Cerebellar cortex (tissue), 1 donor: ENCODE measurements at regions not wholly inside any gene's neighbourhood (a gene's known extent, or its start where the extent isn't known, plus 50 kb on each side); places are given as distances from the start of the nearest gene placed in this dataset.
"Not testable (repeated sequence)": the region's sequence is repeated elsewhere in the genome, so short reads cannot be mapped to it uniquely, and the experiment has no call there.

Experiments used
- DNase-seq: peaks from one replicate; pipeline ENCODE4 v3.0.0-alpha.2; 2015; ENCODE audit warnings: low spot score

DNA sequence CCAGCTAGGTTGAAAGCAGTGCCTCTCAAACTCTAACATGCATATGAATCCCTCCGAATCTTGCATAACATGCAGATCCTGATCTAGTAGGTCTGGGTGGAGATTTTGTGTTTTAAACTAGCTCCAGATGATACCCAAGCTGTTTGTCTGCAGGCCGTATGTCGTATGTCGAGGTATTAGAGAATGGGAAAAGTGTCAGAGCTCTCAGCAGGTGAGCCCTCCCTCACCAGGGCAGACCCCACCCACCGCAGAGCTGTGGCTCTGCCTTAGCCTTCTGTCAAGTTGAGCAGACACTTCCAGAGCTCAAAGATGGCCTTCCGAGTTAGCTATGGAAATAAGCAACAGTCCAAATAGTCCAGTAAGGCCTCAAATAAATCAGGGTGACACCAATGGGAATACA is 83.2 kb upstream of the MAP3K1 start:
- no peak for DNase-seq

DNA sequence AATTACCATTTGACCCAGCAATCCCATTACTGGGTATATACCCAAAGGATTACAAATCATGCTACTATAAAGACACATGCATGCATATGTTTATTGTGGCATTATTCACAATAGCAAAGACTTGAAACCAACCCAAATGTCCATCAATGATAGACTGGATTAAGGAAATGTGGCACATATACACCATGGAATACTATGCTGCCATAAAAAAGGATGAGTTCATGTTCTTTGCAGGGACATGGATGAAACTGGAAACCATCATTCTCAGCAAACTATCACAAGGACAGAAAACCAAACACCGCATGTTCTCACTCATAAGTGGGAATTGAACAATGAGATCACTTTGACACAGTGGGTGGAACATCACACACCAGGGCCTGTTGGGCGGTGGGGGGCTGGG is 83.9 kb upstream of the MAP3K1 start:
- DNase-seq: not testable (repeated sequence)

DNA sequence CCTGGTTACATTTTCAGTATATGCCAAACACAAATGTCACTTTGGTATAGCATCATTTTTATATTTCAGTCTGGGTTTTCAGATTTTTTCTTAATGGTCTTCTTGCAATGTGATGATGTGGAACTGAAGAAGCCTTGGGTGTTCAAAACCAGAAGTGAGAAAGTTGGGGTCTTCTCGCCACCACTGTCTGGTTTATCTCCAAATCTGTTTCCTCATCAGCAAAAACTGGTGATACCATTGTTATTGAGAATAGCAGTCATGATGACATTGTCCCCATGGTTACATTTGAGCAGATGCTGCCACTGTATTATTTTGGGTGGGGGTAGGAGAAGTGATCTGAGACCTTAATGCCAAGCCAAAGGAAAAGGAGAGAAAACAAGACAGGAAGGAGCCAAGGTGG is 85.9 kb upstream of the MAP3K1 start:
- no peak for DNase-seq

DNA sequence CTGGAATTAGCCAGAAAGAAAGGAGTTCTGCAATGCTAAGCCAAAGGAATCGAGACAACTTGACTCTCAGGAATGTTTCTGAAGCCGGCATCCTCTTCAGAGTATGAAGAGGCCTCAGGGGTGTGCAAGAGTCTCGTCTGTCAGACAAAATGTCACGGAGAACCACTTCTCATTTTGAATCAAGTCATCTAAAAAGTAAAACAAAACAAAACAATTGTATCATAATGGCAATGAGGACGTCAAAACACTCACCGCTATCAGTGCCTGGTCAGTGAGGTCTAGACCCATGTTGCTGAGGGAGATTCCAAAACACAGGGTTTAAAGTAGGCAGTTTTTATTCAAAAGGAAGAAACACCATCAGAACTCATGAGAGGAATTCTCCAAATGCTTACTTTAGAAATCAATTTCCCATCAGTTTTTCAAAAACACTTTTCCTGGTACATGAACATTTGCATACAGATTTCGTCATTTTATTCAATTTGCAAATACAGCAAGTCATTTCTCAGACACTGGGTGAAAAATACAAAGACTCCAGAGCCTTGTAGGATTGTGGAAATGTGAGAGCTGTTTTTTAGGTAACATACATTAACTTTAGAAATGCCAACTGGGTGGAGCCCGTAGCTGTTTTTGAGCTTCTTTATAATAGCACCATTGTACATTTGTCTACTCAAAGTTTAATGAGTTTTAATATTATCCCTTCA is 89.5 kb upstream of the MAP3K1 start:
- DNase-seq: no peak

DNA sequence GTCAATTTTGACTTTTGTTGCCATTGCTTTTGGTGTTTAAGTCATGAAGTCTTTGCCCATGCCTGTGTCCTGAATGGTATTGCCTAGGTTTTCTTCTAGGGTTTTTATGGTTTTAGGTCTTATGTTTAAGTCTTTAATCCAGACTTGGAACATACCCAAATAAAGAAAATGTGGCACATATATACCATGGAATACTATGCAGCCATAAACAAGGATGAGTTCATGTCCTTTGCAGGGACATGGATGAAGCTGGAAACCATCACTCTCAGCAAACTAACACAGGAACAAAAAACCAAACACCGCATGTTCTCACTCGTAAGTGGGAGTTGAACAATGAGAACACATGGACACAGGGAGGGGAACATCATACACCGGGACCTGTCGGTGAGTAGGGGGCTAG is 90.5 kb upstream of the MAP3K1 start:
- DNase-seq: not testable (repeated sequence)

DNA sequence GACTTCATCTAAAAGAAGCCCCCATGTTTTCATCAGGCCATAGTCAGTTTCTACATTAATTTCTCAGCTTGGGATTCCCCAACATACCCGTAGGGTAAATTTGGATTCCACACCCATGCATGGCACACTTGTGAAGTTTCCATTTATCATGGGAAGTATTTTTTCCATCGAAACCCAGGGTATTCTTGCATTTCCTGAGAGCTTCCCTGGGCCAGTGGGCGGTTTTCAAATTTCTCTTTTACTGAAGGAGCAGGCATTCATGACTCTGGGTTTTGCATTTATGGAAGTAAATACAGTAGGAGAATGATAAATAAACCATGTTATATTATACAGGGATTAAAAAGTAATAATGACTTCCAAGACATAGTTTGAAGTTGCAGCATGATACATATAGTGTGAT is 93.0 kb upstream of the MAP3K1 start:
- no peak for DNase-seq

DNA sequence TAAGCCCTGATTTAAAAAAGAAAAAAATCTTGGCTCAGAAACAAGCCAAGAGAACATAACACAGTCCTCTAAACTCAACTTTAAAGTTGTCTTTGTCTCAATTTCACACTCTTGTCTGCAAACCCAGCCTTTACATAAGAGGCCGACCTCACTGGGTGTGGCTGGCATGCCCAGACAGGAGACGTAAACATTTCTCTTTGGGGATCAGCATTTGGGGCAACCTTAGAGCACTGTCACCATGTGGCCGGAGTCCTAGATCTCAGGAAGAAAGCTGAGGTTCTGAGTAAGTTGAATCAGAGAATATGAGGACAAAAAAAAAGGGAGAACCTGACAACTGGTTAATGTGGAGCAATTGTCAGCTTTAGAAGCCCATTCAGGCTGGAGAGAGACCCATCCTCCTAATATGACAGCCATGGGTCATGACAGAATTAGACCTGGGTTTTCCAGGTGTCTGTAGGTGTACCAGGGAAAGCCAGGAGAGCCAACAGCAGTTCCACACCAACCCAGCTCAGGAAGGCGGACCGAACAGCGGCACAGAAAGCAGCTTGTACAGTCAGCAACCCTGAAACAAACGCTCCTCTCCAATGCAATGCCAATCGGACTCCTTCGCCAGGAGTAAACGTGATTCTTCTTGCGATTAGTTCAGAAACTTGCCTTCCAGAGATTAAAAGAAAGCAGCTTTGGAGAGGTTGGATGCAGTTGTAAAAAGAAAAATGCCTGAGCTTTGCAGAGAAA is 97.9 kb upstream of the MAP3K1 start:
- DNase-seq: no peak

DNA sequence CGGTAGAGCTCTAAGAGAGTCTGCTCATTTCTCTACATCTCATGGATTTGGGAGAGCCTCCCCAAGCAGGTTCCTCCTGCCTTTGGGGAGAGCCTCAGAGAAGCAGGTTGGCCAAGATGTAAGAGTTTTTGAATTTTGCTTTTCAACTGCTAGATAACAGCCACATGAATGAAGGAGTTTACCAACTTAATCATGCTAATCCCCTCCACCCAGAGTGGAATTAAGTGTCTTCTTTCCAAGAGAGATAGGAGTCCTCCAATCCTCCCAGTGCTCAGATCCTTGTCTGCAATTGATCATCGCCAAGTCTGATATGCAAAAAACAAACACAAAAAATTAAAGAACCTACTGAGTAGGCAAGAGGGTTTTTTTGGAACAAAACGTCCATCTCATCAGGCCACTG is 99.4 kb upstream of the MAP3K1 start:
- DNase-seq: no peak

DNA sequence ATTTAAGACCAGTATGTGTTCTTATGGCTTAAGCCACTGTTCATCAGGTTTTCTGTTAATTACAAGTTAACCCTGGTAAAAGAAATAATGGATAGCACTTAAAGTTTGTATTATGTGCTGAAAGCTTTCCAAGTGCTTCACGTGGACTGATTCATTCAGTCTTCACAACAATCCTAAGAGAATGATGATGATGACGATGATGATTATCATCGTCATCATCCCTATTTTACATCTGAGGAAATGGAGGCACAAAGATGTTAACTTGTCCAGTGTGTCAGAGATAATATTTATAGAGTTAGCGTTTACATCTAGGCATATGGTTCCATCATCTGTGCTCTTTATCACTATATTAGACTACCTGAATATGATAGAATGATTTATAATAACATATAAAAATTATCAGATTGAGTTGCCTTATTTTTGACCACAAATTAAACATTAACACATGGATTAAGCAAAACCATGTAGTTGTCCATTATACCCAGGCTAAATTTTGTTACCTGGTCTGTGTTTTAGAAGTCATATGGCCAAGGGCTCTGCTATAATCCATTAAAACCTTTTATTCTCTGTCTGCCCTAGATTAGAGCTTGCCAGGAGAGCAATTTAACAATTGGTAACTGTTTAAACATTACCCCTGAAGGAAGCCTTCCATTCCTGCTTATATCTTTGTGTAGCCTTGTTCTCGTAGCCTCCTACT is 102.3 kb upstream of the MAP3K1 start:
- no peak for DNase-seq

DNA sequence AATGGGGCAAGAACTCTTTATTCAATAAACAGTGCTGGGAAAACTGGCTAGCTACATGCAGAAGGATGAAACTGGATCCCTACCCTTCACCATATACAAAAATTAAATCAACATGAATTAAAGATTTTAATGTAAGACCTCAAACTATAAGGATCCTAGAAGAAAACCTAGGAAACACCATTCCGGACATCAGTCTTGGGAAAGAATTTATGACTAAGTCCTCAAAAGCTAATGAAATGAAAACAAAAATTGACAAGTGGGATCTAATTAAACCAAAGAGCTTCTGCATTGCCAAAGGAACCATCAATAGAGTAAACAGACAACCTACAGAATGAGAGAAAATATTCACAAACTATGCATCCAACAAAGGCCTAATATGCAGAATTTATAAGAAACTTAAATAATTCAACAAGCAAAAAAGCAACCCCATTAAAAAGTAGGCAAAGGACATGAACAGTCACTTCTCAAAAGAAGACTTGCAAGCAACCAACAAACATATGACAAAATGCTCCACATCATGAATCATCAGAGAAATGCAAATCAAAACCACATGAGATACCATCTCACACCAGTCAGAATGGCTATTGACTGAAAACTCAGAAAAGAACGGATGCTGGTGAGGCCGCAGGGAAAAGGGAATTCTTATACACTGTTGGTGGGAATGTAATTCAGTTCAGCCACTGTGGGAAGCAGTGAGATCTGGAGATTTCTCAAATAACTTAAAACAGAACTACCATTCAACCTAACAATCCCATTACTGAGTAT is 104.3 kb upstream of the MAP3K1 start:
- DNase-seq: no peak

DNA sequence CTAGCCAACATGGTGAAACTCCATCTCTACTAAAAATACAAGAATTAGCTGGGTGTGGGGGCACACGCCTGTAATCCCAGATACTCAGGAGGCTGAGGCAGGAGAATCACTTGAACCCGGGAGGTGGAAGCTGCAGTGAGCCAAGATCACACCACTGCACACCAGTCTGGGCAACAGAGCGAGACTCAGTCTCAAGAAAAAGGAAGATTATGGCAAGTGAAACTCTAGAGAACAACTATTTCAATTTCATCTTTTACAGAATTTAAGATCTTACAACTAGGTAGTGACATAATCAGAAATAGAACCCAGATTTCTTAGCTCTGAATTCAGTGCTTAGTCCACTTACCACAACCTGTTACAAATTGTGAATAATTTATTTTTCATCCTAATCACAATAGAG is 108.8 kb upstream of the MAP3K1 start:
- DNase-seq: no peak

DNA sequence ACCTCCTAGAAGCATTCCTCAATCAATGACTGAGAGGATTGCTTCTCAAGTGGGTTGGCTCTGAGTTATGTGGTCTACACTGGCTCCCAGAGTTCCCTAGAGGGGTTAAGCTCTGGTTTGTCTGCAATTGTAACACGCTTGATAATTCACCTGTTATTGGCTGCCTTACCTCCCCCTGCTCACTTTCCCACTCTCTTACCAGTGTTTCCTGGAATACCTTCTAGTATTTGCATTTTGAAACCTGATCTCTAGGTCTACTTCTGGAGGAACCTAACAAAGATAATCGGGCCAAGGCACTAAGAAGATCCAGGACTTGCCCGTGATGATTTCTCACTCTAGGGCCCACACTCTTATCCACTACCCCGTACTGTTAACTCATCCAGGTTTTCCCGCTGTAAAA is 110.1 kb upstream of the MAP3K1 start:
- no peak for DNase-seq

DNA sequence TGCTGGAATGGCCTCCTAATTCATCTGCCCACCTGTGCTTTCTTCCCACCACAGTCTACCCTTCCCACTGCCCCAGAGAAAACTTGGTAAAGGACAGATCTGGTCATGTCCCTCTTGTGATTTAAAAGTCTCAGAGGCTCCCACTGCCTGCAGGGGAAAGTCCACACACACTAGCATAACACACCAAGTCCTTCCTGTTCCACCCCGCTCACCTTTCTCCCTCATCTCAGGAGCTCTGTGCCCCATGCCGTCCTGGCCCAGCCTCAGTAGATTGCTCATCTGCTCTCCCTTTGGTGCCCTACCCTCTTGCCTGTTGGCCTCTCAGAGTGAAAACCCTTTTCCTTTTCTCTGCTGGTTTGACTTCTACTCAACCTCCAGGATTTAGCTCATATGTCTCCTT is 111.4 kb upstream of the MAP3K1 start:
- DNase-seq: no peak

DNA sequence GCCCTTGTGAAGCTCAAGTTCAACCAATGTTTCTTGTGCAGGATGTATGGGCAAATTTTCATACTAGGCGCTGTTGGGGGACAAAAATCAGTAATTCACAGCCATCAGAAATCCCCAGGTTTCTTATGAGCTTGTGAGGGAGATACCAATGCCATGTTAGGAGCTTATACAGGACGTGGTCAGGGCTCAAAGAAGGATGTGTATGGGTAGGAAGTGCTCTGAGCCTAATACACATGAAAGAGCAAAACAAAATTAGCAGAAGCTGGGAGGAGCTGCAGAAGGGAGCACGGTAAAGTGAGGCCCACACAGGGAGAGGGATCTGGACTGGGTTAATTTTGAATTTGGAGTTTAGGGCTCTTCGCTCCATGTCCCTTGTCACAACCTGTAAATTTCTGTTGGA is 114.6 kb upstream of the MAP3K1 start:
- DNase-seq: no peak

DNA sequence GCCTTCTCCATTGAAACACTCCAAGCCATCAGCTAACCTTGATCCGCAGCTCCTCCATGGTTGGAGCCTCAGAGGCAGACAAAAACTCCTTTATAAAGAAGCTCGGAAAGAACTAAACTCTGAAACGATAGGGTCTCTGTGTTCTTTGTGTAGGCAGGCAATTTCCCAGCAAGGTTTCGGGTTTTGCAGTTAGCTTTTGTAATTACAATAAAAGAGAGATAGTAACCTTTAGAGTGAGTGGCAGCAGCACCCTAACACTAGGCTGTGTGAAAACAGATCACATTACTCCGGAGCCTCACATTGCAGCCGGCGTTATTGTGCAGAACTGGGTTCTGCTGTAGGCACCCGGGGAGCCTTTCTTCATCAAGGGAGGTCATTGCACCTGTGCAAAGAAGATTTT is 115.8 kb upstream of the MAP3K1 start:
- no peak for DNase-seq

DNA sequence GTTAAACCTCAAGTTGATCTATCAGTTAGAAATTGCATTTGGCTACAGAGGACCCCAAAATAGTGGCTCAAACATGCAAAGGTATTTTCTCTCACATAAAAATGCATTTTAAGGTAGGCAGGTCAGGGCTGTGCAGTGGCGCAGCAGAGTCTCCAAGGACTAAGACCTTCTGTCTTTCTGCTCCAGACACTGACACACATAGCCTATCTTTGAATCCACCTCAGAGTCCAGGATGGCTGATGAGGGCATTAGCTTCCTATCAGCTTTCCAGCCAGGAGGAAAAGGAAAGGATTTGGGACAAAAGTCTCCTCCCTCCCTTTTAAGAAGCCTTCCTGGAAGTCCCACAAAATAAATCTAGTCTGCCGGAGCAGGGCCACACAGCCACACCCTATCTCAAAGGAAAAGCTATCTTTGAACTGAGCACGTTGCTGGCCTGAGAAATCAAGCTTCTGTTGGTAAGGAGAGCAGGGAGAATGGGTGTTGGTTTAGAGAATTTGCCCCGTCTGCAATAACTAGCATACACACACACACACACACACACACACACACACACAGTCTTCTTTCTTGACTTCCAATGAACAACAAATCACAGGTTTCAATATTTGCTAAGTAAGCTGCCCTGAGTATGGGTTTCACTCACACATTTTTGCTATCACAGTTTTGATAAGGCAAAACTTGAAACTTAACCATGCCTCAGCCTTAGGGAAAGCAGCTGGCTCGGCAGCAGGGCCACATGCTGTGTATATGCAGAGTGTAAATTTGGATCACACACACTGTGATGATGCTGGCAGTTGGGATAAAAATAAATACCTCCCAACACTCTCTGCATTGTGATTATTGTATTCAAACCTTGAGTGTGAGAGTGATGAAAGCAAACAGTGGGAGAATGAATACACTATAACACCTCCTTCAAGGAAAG is 116.6 kb upstream of the MAP3K1 start:
- peak; percentile 13 for DNase-seq

DNA sequence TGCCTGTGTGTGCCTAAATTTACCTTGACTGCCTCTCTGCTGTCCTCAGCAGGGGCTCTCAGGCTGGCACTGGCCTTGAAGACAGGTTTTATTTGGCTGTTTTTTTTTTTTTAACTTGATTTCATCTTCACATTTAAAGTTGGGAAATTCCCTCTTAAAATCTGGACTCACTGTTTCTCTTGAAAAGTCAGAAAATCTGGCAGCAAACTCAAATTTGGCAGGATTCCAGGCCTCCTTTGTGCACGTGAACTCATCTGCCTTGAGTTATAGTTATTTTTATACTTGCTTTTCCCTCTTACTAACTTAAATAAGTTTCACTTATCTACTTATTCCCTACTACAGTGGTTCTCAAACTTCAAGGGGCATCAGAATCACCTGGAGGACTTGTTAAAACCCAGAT is 118.4 kb upstream of the MAP3K1 start:
- DNase-seq: no peak

DNA sequence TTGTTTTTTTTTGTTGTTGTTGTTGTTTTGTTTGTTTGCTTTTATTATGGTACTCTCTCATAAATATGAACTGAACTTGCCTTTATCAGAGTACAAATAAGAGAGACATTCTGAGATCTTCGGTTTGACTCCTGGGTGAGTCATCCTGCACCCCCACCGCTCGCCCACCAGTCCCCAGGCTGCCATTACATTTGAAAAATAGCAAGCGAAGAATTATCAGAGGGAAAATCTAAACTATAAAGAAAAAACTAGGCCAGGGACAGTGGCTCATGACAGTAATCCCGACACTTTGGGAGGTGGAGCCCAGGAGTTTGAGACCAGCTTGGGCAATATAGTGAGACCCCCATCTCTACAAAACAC is 122.1 kb upstream of the MAP3K1 start:
- DNase-seq: no peak

DNA sequence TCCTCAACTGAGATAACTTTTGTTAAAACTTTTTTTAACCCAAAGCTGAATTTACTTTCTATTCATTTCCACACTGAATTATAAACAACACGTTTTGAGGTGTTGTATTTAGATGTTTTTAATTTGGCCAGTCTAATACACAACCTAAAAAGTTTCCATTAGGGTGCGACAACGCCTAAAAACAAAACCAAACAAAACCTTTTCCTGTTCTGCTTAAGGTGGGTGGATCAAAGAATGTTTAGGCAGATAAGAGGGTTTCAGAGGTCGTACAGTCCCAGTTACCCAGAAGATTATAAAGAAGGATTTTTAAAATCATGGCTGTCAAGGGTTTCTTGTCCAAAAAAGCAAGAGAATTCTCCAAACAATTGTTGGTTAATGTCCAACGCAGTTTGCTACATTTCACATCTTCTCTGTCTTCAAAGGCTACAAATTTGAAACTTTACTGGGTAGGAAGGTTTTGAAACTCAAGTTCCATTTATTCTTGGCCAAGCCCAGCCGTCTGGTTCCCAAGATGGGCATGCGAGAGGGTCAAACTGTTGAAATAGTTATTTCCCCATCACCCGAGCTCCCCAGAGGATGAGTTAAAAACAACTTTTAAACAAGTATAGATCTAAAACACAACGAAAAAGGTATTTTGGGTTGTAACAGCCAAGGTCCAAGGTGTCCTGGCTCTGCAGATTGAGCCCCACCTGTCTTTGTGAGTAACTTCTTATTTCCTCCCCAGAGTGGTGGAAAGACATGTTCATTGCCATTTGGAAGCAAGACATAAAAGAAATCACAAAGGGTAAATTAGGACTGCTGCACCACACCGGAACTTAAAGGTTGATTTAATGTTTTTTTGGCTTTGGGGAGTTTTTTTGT is 122.8 kb upstream of the MAP3K1 start:
- no peak for DNase-seq

DNA sequence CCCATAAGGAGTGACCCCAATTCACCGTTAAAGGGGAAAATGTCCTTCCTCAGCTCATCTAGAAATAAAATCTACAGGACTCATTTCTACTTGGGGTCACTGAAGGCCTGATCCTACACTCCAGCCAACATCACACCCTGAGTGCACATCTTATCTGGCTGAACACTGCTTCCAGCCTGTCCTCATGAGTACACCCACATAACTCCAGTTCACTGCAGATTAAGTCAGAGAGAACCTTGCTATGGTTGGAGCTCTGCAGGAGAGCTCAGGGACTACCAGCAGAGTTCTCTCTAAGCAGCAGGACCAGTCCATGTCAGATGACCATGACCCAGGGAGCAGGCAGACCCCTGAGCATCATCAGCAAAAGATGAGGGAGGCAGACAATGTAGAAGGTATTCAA is 126.9 kb upstream of the MAP3K1 start:
- no peak for DNase-seq
